K562 (cell line): ENCODE measurements at regions not wholly inside any gene's neighbourhood (a gene's known extent, or its start where the extent isn't known, plus 50 kb on each side); places are given as distances from the start of the nearest gene placed in this dataset.

ENCODE experiments used
- BRD9 ChIP-seq: fragments of 450-650 bp; IDR thresholded peaks from 2 replicates; pipeline ENCODE4 v1.6.1; 2018; ENCODE audit warnings: low read depth; ENCODE audit not compliant: partially characterized antibody
- FOXJ2 ChIP-seq: fragments of 200-800 bp; sonication (Bioruptor generic); IDR thresholded peaks from 2 replicates; pipeline ENCODE4 v1.6.1; 2016; ENCODE audit warnings: missing genetic modification characterization, missing compliant biosample characterization
- GATAD2B ChIP-seq: fragments of 450-650 bp; IDR thresholded peaks from 2 replicates; pipeline ENCODE4 v1.6.1; 2017; ENCODE audit warnings: mild to moderate bottlenecking, borderline replicate concordance
- JUND ChIP-seq, 2 experiments: IDR thresholded peaks; 2 replicates in 1 of 2; 3 replicates in 1 of 2; pipeline ENCODE4 v1.6.1; 2011; ENCODE audit warnings: borderline replicate concordance in 2 of 2, low read depth in 2 of 2, low read length in 2 of 2, improper control_type of control experiment in 1 of 2, missing biosample characterization in 1 of 2, missing genetic modification characterization in 1 of 2, missing genetic modification reagents in 1 of 2
- MEF2D ChIP-seq: conservative IDR thresholded peaks from 2 replicates; pipeline ENCODE4 v1.6.1; 2016; ENCODE audit warnings: low read depth, missing genetic modification characterization, missing compliant biosample characterization
- NFE2L1 ChIP-seq: fragments of 450-650 bp; IDR thresholded peaks from 2 replicates; pipeline ENCODE4 v1.6.1; 2016; ENCODE audit warnings: missing genetic modification characterization, low read depth, mild to moderate bottlenecking, missing compliant biosample characterization, moderate library complexity, borderline replicate concordance
- NFRKB ChIP-seq: fragments of 450-650 bp; IDR thresholded peaks from 2 replicates; pipeline ENCODE4 v1.6.1; 2016; ENCODE audit warnings: low read depth
- NR4A1 ChIP-seq, 2 experiments: fragments of 250-450 bp in 1 of 2; fragments of 450-650 bp in 1 of 2; sonication (Bioruptor Pico) in 1 of 2; IDR thresholded peaks; 2 replicates each; pipeline versions ENCODE4 v1.4.0 to v1.6.1; 2016 to 2020; ENCODE audit warnings: mild to moderate bottlenecking in 2 of 2, missing compliant biosample characterization in 1 of 2, missing genetic modification characterization in 1 of 2, moderate library complexity in 1 of 2
- PKNOX1 ChIP-seq: fragments of 450-650 bp; IDR thresholded peaks from 2 replicates; pipeline ENCODE4 v1.6.1; 2016
- POLR3A ChIP-seq: IDR thresholded peaks from 2 replicates; pipeline ENCODE4 v1.6.1; 2011; ENCODE audit warnings: borderline replicate concordance, mild to moderate bottlenecking, moderate library complexity; ENCODE audit not compliant: insufficient read length, insufficient read depth; ENCODE audit errors: extremely low read depth
- RCOR1 ChIP-seq, 2 experiments: IDR thresholded peaks; 2 replicates each; pipeline ENCODE4 v1.6.1; 2012; ENCODE audit warnings: low read depth in 2 of 2, low read length in 2 of 2, borderline replicate concordance in 1 of 2, improper control_type of control experiment in 1 of 2
- SAP30 ChIP-seq: fragments of 200-600 bp; sonication (generic); IDR thresholded peaks from 2 replicates; pipeline ENCODE4 v1.6.1; 2012; ENCODE audit warnings: borderline replicate concordance, low read depth, mild to moderate bottlenecking, moderate library complexity, low read length, control low read depth, inconsistent platforms; ENCODE audit not compliant: insufficient read depth, poor library complexity, severe bottlenecking
- SIN3A ChIP-seq, 2 experiments: fragments of 150-350 bp in 1 of 2; IDR thresholded peaks; 2 replicates each; pipeline ENCODE4 v1.6.1; 2011 to 2016; ENCODE audit warnings: borderline replicate concordance in 2 of 2, low read depth in 2 of 2, low read length in 2 of 2, mild to moderate bottlenecking in 2 of 2, moderate library complexity in 2 of 2; ENCODE audit not compliant: control insufficient read depth in 1 of 2
- SMAD1 ChIP-seq: fragments of 150-350 bp; IDR thresholded peaks from 2 replicates; pipeline ENCODE4 v1.6.1; 2014; ENCODE audit warnings: low read length, low read depth; ENCODE audit not compliant: partially characterized antibody
- SP1 ChIP-seq: sonication (generic); formaldehyde crosslinking; IDR thresholded peaks from 2 replicates; pipeline ENCODE4 v1.8.1; 2022; ENCODE audit warnings: mild to moderate bottlenecking, missing genetic modification reagents
- SREBF2 ChIP-seq: sonication (generic); formaldehyde crosslinking; IDR thresholded peaks from 2 replicates; pipeline ENCODE4 v1.4.0; 2020; ENCODE audit warnings: mild to moderate bottlenecking, missing genetic modification reagents
- TOE1 ChIP-seq, 2 experiments: fragments of 450-650 bp in 1 of 2; sonication (generic) in 1 of 2; formaldehyde crosslinking in 1 of 2; IDR thresholded peaks; 2 replicates each; pipeline versions ENCODE4 v1.7.1 to v1.8.0; 2016 to 2022; ENCODE audit warnings: borderline replicate concordance in 2 of 2, mild to moderate bottlenecking in 2 of 2, antibody characterized with exemption in 1 of 2, inconsistent platforms in 1 of 2, low read depth in 1 of 2, missing genetic modification reagents in 1 of 2, moderate library complexity in 1 of 2
- ZBTB17 ChIP-seq: fragments of 450-650 bp; formaldehyde crosslinking; IDR thresholded peaks from 2 replicates; pipeline ENCODE4 v1.4.0; 2020; ENCODE audit warnings: mild to moderate bottlenecking
- ZKSCAN1 ChIP-seq: fragments of 150-350 bp; IDR thresholded peaks from 2 replicates; pipeline ENCODE4 v1.6.1; 2016; ENCODE audit warnings: low read depth, low read length
- ZNF146 ChIP-seq: IDR thresholded peaks from one replicate; pipeline ENCODE4 v1.6.1; 2018; ENCODE audit warnings: missing compliant biosample characterization; ENCODE audit not compliant: unreplicated experiment
- ZNF23 ChIP-seq: fragments of 250-450 bp; sonication (Bioruptor Pico); IDR thresholded peaks from 2 replicates; pipeline ENCODE4 v1.4.0; 2020; ENCODE audit warnings: mild to moderate bottlenecking
- ZNF239 ChIP-seq: fragments of 250-450 bp; sonication (Bioruptor Pico); IDR thresholded peaks from 2 replicates; pipeline ENCODE4 v1.4.0; 2020; ENCODE audit warnings: mild to moderate bottlenecking
- ZNF277 ChIP-seq: fragments of 250-450 bp; sonication (Bioruptor Pico); IDR thresholded peaks from 2 replicates; pipeline ENCODE4 v1.8.0; 2022; ENCODE audit warnings: inconsistent platforms, mild to moderate bottlenecking, moderate library complexity, borderline replicate concordance
- ZNF77 ChIP-seq: fragments of 250-450 bp; sonication (Bioruptor Pico); IDR thresholded peaks from 2 replicates; pipeline ENCODE4 v1.5.0; 2020
- ZSCAN29 ChIP-seq: fragments of 450-650 bp; IDR thresholded peaks from 2 replicates; pipeline ENCODE4 v1.6.1; 2017

GRCh38 chr15:75140080-75140879 lies 61.4 kb upstream of the C15orf39 start (continued):
- TF ChIP-seq FOXJ2 (tag) (0 out of 2 replicates have a peak, but pooled peaks have one; percentile 52), ZNF23 (CRISPR knock-in tag) (no peak), ZNF77 (CRISPR knock-in tag) (no peak), NR4A1 (CRISPR knock-in tag; IDR thresholded peaks at IDR 0.05) (no peak), NR4A1 (tag; IDR thresholded peaks at IDR 0.05) (peak; percentile 94), ZBTB17 (CRISPR knock-in tag) (peak; percentile 30; the same call in 1 of the 2 replicates), ZNF239 (CRISPR knock-in tag) (peak; percentile 15; the same call in 1 of the 2 replicates), SREBF2 (no peak), TOE1 (IDR thresholded peaks at IDR 0.05; ENCODE audit: borderline replicate concordance) (no peak), TOE1 (CRISPR knock-in tag; IDR thresholded peaks at IDR 0.05; ENCODE audit: borderline replicate concordance, low read depth) (no peak), JUND (IDR thresholded peaks at IDR 0.05; ENCODE audit: borderline replicate concordance, low read depth, low read length) (peak; percentile 64; the same call in 1 of the 2 replicates), JUND (tag; IDR thresholded peaks at IDR 0.05; ENCODE audit: borderline replicate concordance, low read depth, low read length) (no peak; the same call in 2 of the 3 replicates), ZNF146 (CRISPR knock-in tag) (no peak), PKNOX1 (peak; percentile 71), ZSCAN29 (no peak), SP1 (CRISPR knock-in tag) (no peak), BRD9 (no peak), NFE2L1 (tag) (no peak), MEF2D (tag) (peak; percentile 75), POLR3A (no peak), SIN3A (IDR thresholded peaks at IDR 0.05; ENCODE audit: borderline replicate concordance in 2 of 2, control insufficient read depth in 1 of 2, low read depth in 2 of 2, low read length in 2 of 2) (no peak), ZKSCAN1 (no peak), ZNF277 (CRISPR knock-in tag) (no peak), SAP30 (no peak), GATAD2B (no peak), RCOR1 (IDR thresholded peaks at IDR 0.05; ENCODE audit: borderline replicate concordance in 1 of 2, low read depth in 2 of 2, low read length in 2 of 2) (peak in 1 of 2 experiments; percentile 98; a peak in 2 of 4 replicates), NFRKB (no peak), SMAD1 (no peak)
